Natural killer cell (primary cell): ENCODE measurements at regions not wholly inside any gene's neighbourhood (a gene's known extent, or its start where the extent isn't known, plus 50 kb on each side); places are given as distances from the start of the nearest gene placed in this dataset.

Experiments used
- ATAC-seq, 3 donors: fragments of 150-1000 bp in 2 of 3; fragments of 200-7000 bp in 1 of 3; cut with Tn5 transposase; 1 replicate in 1 of 3; 2 replicates in 2 of 3; pipeline ENCODE4 v1.10.0; 2021; ENCODE audit warnings: mild to moderate bottlenecking in 2 of 3, moderate library complexity in 2 of 3
- DNase-seq, 2 donors: peaks; one replicate each; pipeline versions ENCODE4 v3.0.0 to v3.0.0-alpha.2; 2013 to 2021; ENCODE audit warnings: mixed read lengths in 1 of 2
- H3K27ac ChIP-seq: one replicate; pipeline ENCODE4 v1.5.1; 2013; ENCODE audit warnings: mild to moderate bottlenecking, low read length
- H3K27me3 ChIP-seq: one replicate; pipeline ENCODE4 v1.6.1; 2013; ENCODE audit warnings: low read length; ENCODE audit not compliant: control insufficient read depth, insufficient read depth
- H3K36me3 ChIP-seq: one replicate; pipeline ENCODE4 v1.6.1; 2013; ENCODE audit warnings: low read length; ENCODE audit not compliant: control insufficient read depth, insufficient read depth
- H3K4me1 ChIP-seq: one replicate; pipeline ENCODE4 v1.6.1; 2013; ENCODE audit warnings: low read length; ENCODE audit not compliant: control insufficient read depth, insufficient read depth
- H3K4me3 ChIP-seq: one replicate; pipeline ENCODE4 v1.5.1; 2013; ENCODE audit warnings: low read length
- H3K9me3 ChIP-seq: one replicate; pipeline ENCODE4 v1.6.1; 2013; ENCODE audit warnings: low read length; ENCODE audit not compliant: control insufficient read depth, insufficient read depth
- H3K27ac Mint-ChIP-seq, 2 donors: one replicate each; pipeline ENCODE4 v1.8.0; 2022; ENCODE audit warnings: mild to moderate bottlenecking in 2 of 2, mixed read lengths in 2 of 2, moderate library complexity in 1 of 2
- H3K27me3 Mint-ChIP-seq, 2 donors: one replicate each; pipeline ENCODE4 v1.8.0; 2022; ENCODE audit warnings: low read depth in 2 of 2, mixed read lengths in 2 of 2
- H3K36me3 Mint-ChIP-seq: one replicate; pipeline ENCODE4 v1.8.0; 2022; ENCODE audit warnings: mixed read lengths
- H3K4me1 Mint-ChIP-seq, 2 donors: one replicate each; pipeline ENCODE4 v1.8.0; 2022; ENCODE audit warnings: mixed read lengths in 2 of 2
- H3K4me3 Mint-ChIP-seq: one replicate; pipeline ENCODE4 v1.8.0; 2022; ENCODE audit warnings: mild to moderate bottlenecking, moderate library complexity, mixed read lengths
- H3K9me3 Mint-ChIP-seq, 2 donors: one replicate each; pipeline ENCODE4 v1.8.0; 2022; ENCODE audit warnings: mixed read lengths in 2 of 2
- WGBS: methylation state at CpG from one replicate; pipeline ENCODE4 v1.1.7; 2013; ENCODE audit warnings: missing lambda C conversion rate; ENCODE audit not compliant: insufficient coverage; 5-methylcytosine and 5-hydroxymethylcytosine counted together
- intact Hi-C: fragments of 100-400 bp; cut with micrococcal nuclease; formaldehyde crosslinking; loops from one replicate; pipeline ENCODE4 v1.14.2; 2022
- TF ChIP-seq, protein P1 (sequence below): fragments of 200-600 bp; IDR thresholded peaks from one replicate; pipeline ENCODE4 v1.8.0; 2022; ENCODE audit warnings: antibody characterized with exemption

GRCh38 chr11:100556781-100557180 is 130.3 kb upstream of the ARHGAP42 start:
- Histone ChIP-seq H3K36me3 (no peaks in the 10 kb centered on the region), H3K27ac (no peak overlapping the region), H3K4me1 (no peaks in the 10 kb centered on the region), H3K9me3 (no peaks in the 10 kb centered on the region), H3K4me3 (no peak overlapping the region), H3K27me3 (no peaks in the 10 kb centered on the region)
- Mint-ChIP-seq H3K9me3 (no peaks in the 10 kb centered on the region), H3K27ac (no peak overlapping the region), H3K27me3 (peaks cover 0 to 8% of the 10 kb centered on the region in 2 donors), H3K4me3 (no peak overlapping the region), H3K36me3 (no peaks in the 10 kb centered on the region), H3K4me1 (no peaks in the 10 kb centered on the region)
- ATAC-seq (no peak), DNase-seq (no peak)
- WGBS, result 33% methylated on average over 1 of the region's 1 CpG
- intact Hi-C loops, result no loop called here
- TF ChIP-seq, protein P1, sequence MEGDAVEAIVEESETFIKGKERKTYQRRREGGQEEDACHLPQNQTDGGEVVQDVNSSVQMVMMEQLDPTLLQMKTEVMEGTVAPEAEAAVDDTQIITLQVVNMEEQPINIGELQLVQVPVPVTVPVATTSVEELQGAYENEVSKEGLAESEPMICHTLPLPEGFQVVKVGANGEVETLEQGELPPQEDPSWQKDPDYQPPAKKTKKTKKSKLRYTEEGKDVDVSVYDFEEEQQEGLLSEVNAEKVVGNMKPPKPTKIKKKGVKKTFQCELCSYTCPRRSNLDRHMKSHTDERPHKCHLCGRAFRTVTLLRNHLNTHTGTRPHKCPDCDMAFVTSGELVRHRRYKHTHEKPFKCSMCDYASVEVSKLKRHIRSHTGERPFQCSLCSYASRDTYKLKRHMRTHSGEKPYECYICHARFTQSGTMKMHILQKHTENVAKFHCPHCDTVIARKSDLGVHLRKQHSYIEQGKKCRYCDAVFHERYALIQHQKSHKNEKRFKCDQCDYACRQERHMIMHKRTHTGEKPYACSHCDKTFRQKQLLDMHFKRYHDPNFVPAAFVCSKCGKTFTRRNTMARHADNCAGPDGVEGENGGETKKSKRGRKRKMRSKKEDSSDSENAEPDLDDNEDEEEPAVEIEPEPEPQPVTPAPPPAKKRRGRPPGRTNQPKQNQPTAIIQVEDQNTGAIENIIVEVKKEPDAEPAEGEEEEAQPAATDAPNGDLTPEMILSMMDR, result no peak

DNA sequence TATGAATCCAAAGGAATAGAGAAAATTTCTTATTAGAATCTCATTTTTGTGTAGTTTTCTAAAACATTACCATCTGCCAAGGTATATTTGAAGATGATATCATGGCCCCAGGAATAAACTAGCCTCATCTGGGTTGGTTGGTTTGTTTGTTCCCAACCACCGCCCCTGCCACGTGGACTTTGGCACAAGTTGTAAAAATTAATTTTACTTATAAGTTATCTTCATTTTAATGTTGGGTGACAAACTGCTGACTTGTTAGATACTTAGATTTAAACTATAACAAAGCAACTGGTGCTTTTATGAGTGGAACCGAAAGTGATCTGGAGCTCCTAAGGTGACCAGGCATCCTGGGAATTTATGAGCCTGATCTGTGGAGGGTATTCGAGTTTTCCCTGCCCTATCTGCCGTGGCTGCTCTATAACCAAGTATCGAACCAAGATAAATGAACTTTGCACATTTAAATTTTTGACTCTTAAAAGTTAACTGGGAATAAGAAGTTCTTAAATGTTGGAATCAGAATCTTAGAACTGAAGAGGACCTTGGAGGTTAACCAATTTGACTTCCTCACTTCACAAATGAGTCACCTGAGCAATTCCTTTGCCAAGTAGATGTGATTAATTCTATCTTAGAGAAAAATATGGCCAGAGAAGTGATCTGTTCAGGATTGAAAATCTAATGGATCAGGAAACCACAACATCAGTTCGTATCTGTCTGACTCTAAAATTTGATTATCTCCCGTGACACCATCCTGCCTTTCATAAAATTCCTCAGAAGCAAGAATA is 129.1 kb upstream of the ARHGAP42 start:
- Mint-ChIP-seq H3K4me1 (no peaks in the 10 kb centered on the region), H3K27me3 (peaks cover 0 to 6% of the 10 kb centered on the region in 2 donors), H3K4me3 (no peak overlapping the region), H3K9me3 (no peaks in the 10 kb centered on the region), H3K36me3 (no peaks in the 10 kb centered on the region), H3K27ac (no peak overlapping the region)
- ATAC-seq (no peak), DNase-seq (no peak)
- WGBS, result 83% methylated on average over 5 of the region's 8 CpGs
- TF ChIP-seq, protein P1, result no peak
- Histone ChIP-seq H3K4me1 (no peaks in the 10 kb centered on the region), H3K27ac (no peak overlapping the region), H3K4me3 (no peak overlapping the region), H3K27me3 (no peaks in the 10 kb centered on the region), H3K9me3 (no peaks in the 10 kb centered on the region), H3K36me3 (no peaks in the 10 kb centered on the region)
- intact Hi-C loops, result no loop called here

DNA sequence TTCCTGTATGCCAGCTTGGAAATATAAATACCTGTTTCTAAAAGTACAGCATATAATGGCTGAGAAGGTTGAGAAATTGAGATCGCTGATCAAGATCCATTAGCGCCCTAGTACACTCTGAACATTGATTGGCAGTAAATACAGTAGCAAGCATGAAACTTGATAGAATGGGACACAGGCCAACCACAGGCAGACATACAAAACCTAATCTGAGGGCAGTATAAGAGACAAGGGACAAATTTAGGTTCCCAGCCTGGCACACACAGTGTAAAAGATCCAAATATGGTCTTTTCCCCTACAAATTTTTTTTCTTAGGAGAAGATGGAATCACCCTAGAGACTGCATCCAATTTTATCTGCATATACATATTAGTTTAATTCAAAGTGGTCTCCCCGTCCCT is 126.5 kb upstream of the ARHGAP42 start:
- ATAC-seq, result no peak
- Mint-ChIP-seq H3K36me3 (no peaks in the 10 kb centered on the region), H3K9me3 (no peaks in the 10 kb centered on the region), H3K27me3 (peaks cover 0 to 6% of the 10 kb centered on the region in 2 donors), H3K4me3 (no peak overlapping the region), H3K27ac (no peak overlapping the region), H3K4me1 (no peaks in the 10 kb centered on the region)
- H3K9me3 ChIP-seq, result no peaks in the 10 kb centered on the region
- WGBS, result 93% methylated on average over 2 of the region's 3 CpGs
- H3K4me3 ChIP-seq, result no peak overlapping the region
- no peaks in the 10 kb centered on the region for H3K4me1 ChIP-seq
- no peak for DNase-seq
- H3K36me3 ChIP-seq, result no peaks in the 10 kb centered on the region
- intact Hi-C loops, result no loop called here
- no peak overlapping the region for H3K27ac ChIP-seq
- H3K27me3 ChIP-seq, result no peaks in the 10 kb centered on the region
- TF ChIP-seq, protein P1, result no peak

- Histone ChIP-seq H3K36me3 (no peaks in the 10 kb centered on the region), H3K4me3 (no peak overlapping the region), H3K27ac (no peak overlapping the region), H3K9me3 (no peaks in the 10 kb centered on the region), H3K27me3 (no peaks in the 10 kb centered on the region), H3K4me1 (no peaks in the 10 kb centered on the region)
- no peak overlapping the region for H3K27ac Mint-ChIP-seq
- H3K27me3 Mint-ChIP-seq, result peaks cover 0 to 6% of the 10 kb centered on the region in 2 donors
- H3K36me3 Mint-ChIP-seq, result no peaks in the 10 kb centered on the region
- no peak for ATAC-seq
- no peaks in the 10 kb centered on the region for H3K4me1 Mint-ChIP-seq
- no peak overlapping the region for H3K4me3 Mint-ChIP-seq
- no peaks in the 10 kb centered on the region for H3K9me3 Mint-ChIP-seq
- TF ChIP-seq, protein P1, result no peak
- DNase-seq, result no peak
- intact Hi-C loops, result no loop called here
- no CpG with 5 or more reads among the region's 1 CpG for WGBS
Measured at GRCh38 chr11:100561323-100561722, 125.8 kb upstream of the ARHGAP42 start.
